HEK293 (cell line): ENCODE measurements at regions not wholly inside any gene's neighbourhood (a gene's known extent, or its start where the extent isn't known, plus 50 kb on each side); places are given as distances from the start of the nearest gene placed in this dataset.

Experiments used
- HOXA7 ChIP-seq: sonication (generic); formaldehyde crosslinking; IDR thresholded peaks from 2 replicates; pipeline ENCODE4 v1.8.1; 2022; ENCODE audit warnings: missing genetic modification reagents, borderline replicate concordance
- ZBTB7A ChIP-seq: fragments of 450-650 bp; formaldehyde crosslinking; IDR thresholded peaks from 2 replicates; pipeline ENCODE4 v1.5.1; 2016; ENCODE audit warnings: low read depth, missing biosample characterization, missing genetic modification characterization
- ZNF133 ChIP-seq: fragments of 450-650 bp; formaldehyde crosslinking; IDR thresholded peaks from 2 replicates; pipeline ENCODE4 v1.5.1; 2016; ENCODE audit warnings: missing biosample characterization, missing genetic modification characterization
- ZNF621 ChIP-seq: fragments of 450-650 bp; formaldehyde crosslinking; IDR thresholded peaks from 2 replicates; pipeline ENCODE4 v1.5.1; 2017; ENCODE audit warnings: missing biosample characterization, missing genetic modification characterization
- ZNF660 ChIP-seq: fragments of 450-650 bp; IDR thresholded peaks from 2 replicates; pipeline ENCODE4 v1.5.1; 2018; ENCODE audit warnings: missing biosample characterization, mild to moderate bottlenecking, missing genetic modification characterization
- ZNF785 ChIP-seq: fragments of 450-650 bp; formaldehyde crosslinking; IDR thresholded peaks from 2 replicates; pipeline ENCODE4 v1.5.1; 2016; ENCODE audit warnings: missing biosample characterization, missing genetic modification characterization
- TF ChIP-seq, protein P1 (sequence below): fragments of 450-650 bp; formaldehyde crosslinking; IDR thresholded peaks from 2 replicates; pipeline ENCODE4 v1.5.1; 2016; ENCODE audit warnings: missing biosample characterization, missing genetic modification characterization
- TF ChIP-seq, protein P2 (sequence below): fragments of 450-650 bp; formaldehyde crosslinking; IDR thresholded peaks from 2 replicates; pipeline ENCODE4 v1.5.1; 2017; ENCODE audit warnings: missing biosample characterization, missing genetic modification characterization
- TF ChIP-seq, protein P3 (sequence below): fragments of 450-650 bp; formaldehyde crosslinking; IDR thresholded peaks from 2 replicates; pipeline ENCODE4 v1.5.1; 2016; ENCODE audit warnings: missing biosample characterization, missing genetic modification characterization

DNA sequence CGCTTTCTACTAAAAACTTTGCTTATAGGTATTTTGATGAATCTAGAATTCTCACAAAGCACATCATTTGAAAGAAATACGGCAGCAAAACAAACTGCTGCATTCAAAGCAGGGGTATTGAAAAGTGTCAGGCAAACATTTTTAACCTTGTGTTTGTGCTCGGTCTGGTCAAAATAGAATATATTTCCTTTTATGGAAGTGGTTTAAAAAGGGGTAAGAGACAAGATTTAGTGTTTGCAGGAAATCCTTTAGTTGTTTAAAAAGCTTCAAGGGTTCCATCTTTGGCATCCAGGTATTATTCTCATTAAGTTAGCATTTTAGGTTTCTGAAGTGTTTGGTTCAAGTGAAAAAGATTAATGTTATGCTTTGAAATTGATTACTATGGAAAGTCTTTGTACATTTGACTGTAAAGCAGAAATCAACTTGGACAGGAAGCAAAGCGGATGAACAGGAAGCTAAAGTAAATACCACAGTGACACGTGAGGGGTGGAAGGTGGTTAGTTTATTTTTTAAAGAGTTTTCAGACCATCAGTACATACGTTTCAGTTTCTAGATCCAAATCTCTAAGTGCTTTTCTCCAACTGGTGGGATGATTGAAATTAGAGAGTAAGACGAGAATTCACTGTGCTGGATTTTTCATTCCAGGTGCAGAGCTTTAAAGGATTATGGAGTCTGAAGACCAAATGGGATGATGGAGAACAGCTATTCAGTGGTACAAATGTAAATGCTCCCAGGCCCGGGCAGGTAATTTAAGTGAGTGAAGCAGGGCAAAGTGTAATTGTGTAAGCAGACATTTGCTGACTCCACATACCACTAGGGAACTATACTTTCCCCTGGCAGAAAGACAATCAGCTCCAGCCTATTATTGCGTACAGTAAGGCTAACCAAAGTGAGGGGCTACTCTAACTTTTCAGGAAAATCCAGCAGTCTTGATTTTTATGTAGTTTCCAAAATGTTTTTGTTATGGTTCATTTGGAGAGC lies 341.8 kb upstream of the TBL1XR1 start:
- TF ChIP-seq ZNF133 (tag by site-specific recombination) (no peak), ZBTB7A (tag by site-specific recombination) (no peak), ZNF621 (tag by site-specific recombination) (no peak), ZNF660 (tag by site-specific recombination) (no peak), HOXA7 (no peak), ZNF785 (tag by site-specific recombination) (no peak)
- TF ChIP-seq, protein P1, sequence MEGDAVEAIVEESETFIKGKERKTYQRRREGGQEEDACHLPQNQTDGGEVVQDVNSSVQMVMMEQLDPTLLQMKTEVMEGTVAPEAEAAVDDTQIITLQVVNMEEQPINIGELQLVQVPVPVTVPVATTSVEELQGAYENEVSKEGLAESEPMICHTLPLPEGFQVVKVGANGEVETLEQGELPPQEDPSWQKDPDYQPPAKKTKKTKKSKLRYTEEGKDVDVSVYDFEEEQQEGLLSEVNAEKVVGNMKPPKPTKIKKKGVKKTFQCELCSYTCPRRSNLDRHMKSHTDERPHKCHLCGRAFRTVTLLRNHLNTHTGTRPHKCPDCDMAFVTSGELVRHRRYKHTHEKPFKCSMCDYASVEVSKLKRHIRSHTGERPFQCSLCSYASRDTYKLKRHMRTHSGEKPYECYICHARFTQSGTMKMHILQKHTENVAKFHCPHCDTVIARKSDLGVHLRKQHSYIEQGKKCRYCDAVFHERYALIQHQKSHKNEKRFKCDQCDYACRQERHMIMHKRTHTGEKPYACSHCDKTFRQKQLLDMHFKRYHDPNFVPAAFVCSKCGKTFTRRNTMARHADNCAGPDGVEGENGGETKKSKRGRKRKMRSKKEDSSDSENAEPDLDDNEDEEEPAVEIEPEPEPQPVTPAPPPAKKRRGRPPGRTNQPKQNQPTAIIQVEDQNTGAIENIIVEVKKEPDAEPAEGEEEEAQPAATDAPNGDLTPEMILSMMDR (tag by site-specific recombination) = no peak
- TF ChIP-seq, protein P2, sequence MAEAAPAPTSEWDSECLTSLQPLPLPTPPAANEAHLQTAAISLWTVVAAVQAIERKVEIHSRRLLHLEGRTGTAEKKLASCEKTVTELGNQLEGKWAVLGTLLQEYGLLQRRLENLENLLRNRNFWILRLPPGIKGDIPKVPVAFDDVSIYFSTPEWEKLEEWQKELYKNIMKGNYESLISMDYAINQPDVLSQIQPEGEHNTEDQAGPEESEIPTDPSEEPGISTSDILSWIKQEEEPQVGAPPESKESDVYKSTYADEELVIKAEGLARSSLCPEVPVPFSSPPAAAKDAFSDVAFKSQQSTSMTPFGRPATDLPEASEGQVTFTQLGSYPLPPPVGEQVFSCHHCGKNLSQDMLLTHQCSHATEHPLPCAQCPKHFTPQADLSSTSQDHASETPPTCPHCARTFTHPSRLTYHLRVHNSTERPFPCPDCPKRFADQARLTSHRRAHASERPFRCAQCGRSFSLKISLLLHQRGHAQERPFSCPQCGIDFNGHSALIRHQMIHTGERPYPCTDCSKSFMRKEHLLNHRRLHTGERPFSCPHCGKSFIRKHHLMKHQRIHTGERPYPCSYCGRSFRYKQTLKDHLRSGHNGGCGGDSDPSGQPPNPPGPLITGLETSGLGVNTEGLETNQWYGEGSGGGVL (tag by site-specific recombination) = no peak
- TF ChIP-seq, protein P3, sequence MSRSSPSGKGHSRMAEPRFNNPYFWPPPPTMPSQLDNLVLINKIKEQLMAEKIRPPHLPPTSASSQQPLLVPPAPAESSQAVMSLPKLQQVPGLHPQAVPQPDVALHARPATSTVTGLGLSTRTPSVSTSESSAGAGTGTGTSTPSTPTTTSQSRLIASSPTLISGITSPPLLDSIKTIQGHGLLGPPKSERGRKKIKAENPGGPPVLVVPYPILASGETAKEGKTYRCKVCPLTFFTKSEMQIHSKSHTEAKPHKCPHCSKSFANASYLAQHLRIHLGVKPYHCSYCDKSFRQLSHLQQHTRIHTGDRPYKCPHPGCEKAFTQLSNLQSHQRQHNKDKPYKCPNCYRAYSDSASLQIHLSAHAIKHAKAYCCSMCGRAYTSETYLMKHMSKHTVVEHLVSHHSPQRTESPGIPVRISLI (tag by site-specific recombination) = no peak
